H1 (cell line): ENCODE measurements at regions not wholly inside any gene's neighbourhood (a gene's known extent, or its start where the extent isn't known, plus 50 kb on each side); places are given as distances from the start of the nearest gene placed in this dataset.

Source experiments
- CTCF ChIA-PET: fragments of 300-600 bp; sonication (Branson Sonifier 250); formaldehyde crosslinking; loops from one replicate; lab custom pipeline; 2021; ENCODE audit not compliant: partially characterized antibody; lab: Charles Lee
- POLR2A ChIA-PET: fragments of 300-600 bp; sonication (Branson Sonifier 250); formaldehyde crosslinking; loops from one replicate; lab custom pipeline; 2021; ENCODE audit warnings: inconsistent platforms; ENCODE audit not compliant: partially characterized antibody; lab: Charles Lee
- DNase-seq, 2 experiments: peaks; one replicate each; pipeline versions ENCODE4 v3.0.0 to v3.0.0-alpha.2; 2010 to 2022; ENCODE audit warnings: low spot score in 2 of 2, low read depth in 1 of 2, mixed read lengths in 1 of 2
- FAIRE-seq: peaks from 2 replicates; lab custom pipeline; 2011; peaks lifted over from hg19 to GRCh38; lab: Jason Lieb, UNC
- H2AFZ ChIP-seq: 2 replicates; pipeline ENCODE4 v1.8.1; 2012; ENCODE audit warnings: low read length, inconsistent platforms
- H2AK5ac ChIP-seq: 2 replicates; pipeline ENCODE4 v1.6.1; 2013; ENCODE audit warnings: low read depth, low read length
- H2BK120ac ChIP-seq: replicated peaks from 2 replicates; pipeline ENCODE3; 2013; ENCODE audit warnings: low read depth, low read length, inconsistent platforms
- H2BK12ac ChIP-seq: 2 replicates; pipeline ENCODE4 v1.6.1; 2013; ENCODE audit warnings: low read depth, low read length
- H2BK15ac ChIP-seq: 2 replicates; pipeline ENCODE4 v1.6.1; 2013; ENCODE audit warnings: low read length
- H2BK20ac ChIP-seq: 2 replicates; pipeline ENCODE4 v1.6.1; 2013; ENCODE audit warnings: low read length
- H2BK5ac ChIP-seq: 2 replicates; pipeline ENCODE4 v1.6.1; 2013; ENCODE audit warnings: low read depth, low read length
- H3K14ac ChIP-seq: 2 replicates; pipeline ENCODE4 v1.6.1; 2013; ENCODE audit warnings: inconsistent platforms; ENCODE audit not compliant: insufficient read length
- H3K18ac ChIP-seq: 2 replicates; pipeline ENCODE4 v1.6.1; 2013; ENCODE audit warnings: low read length; ENCODE audit errors: extremely low read depth
- H3K23ac ChIP-seq: 2 replicates; pipeline ENCODE4 v1.6.1; 2013; ENCODE audit warnings: inconsistent platforms; ENCODE audit not compliant: insufficient read length
- H3K23me2 ChIP-seq: 2 replicates; pipeline ENCODE4 v1.6.1; 2013; ENCODE audit warnings: low read depth, low read length
- H3K27ac ChIP-seq: 2 replicates; pipeline ENCODE4 v1.6.1; 2011; ENCODE audit warnings: low read depth, low read length, inconsistent platforms
- H3K27me3 ChIP-seq, 4 experiments: replicated peaks in 1 of 4; 1 replicate in 1 of 4; 2 replicates in 3 of 4; pipeline versions ENCODE4 v1.6.1 to v1.8.1; 2011 to 2013; ENCODE audit warnings: low read length in 3 of 4, mild to moderate bottlenecking in 3 of 4, inconsistent platforms in 2 of 4, mixed read lengths in 2 of 4, moderate library complexity in 1 of 4; ENCODE audit not compliant: control insufficient read depth in 3 of 4, insufficient read depth in 3 of 4; ENCODE audit errors: extremely low read depth in 1 of 4
- H3K36me3 ChIP-seq, 4 experiments: 2 replicates each; pipeline versions ENCODE4 v1.6.1 to v1.8.1; 2011 to 2013; ENCODE audit warnings: mild to moderate bottlenecking in 4 of 4, low read length in 3 of 4, moderate library complexity in 2 of 4, control low read depth in 1 of 4, inconsistent platforms in 1 of 4; ENCODE audit not compliant: insufficient read depth in 4 of 4, control insufficient read depth in 2 of 4
- H3K4ac ChIP-seq: replicated peaks from 2 replicates; pipeline ENCODE3; 2013; ENCODE audit warnings: low read length, low read depth, mixed read lengths, inconsistent platforms; ENCODE audit not compliant: insufficient read length
- H3K4me1 ChIP-seq, 4 experiments: replicated peaks in 1 of 4; 1 replicate in 1 of 4; 2 replicates in 3 of 4; pipeline versions ENCODE4 v1.6.1 to v1.8.1; 2011 to 2013; ENCODE audit warnings: low read length in 3 of 4, inconsistent platforms in 2 of 4, mixed read lengths in 1 of 4; ENCODE audit not compliant: insufficient read depth in 4 of 4, control insufficient read depth in 3 of 4
- H3K4me2 ChIP-seq, 2 experiments: 2 replicates each; pipeline versions ENCODE4 v1.6.1 to v1.8.1; 2011 to 2013; ENCODE audit warnings: low read depth in 2 of 2, low read length in 2 of 2, control low read depth in 1 of 2, inconsistent platforms in 1 of 2, mild to moderate bottlenecking in 1 of 2; ENCODE audit not compliant: insufficient read depth in 1 of 2
- H3K4me3 ChIP-seq, 4 experiments: fragments of 200-600, 300-600 bp in 1 of 4; sonication (generic), shearing (Covaris generic), sonication (Bioruptor Twin) in 1 of 4; 2 replicates each; pipeline versions ENCODE4 v1.5.1 to v1.8.1; 2011 to 2016; ENCODE audit warnings: low read length in 4 of 4, low read depth in 3 of 4, control low read depth in 2 of 4, inconsistent platforms in 2 of 4, mild to moderate bottlenecking in 2 of 4, mixed read lengths in 1 of 4, moderate library complexity in 1 of 4; ENCODE audit not compliant: insufficient read depth in 2 of 4; ENCODE audit errors: extremely low read depth in 1 of 4
- H3K56ac ChIP-seq: replicated peaks from 2 replicates; pipeline ENCODE3; 2013; ENCODE audit warnings: low read depth, mild to moderate bottlenecking, mixed read lengths, low read length, inconsistent platforms; ENCODE audit not compliant: insufficient read length
- H3K79me1 ChIP-seq: 2 replicates; pipeline ENCODE4 v1.6.1; 2013; ENCODE audit warnings: low read depth, low read length, control low read depth
- H3K79me2 ChIP-seq, 2 experiments: 2 replicates each; pipeline versions ENCODE4 v1.6.1 to v1.8.1; 2012 to 2013; ENCODE audit warnings: low read length in 2 of 2, mild to moderate bottlenecking in 2 of 2, inconsistent platforms in 1 of 2; ENCODE audit not compliant: insufficient read depth in 2 of 2, control insufficient read depth in 1 of 2
- H3K9ac ChIP-seq, 4 experiments: replicated peaks in 1 of 4; 1 replicate in 1 of 4; 2 replicates in 3 of 4; pipeline versions ENCODE4 v1.6.1 to v1.8.1; 2011 to 2013; ENCODE audit warnings: low read depth in 3 of 4, low read length in 3 of 4, control low read depth in 2 of 4, mild to moderate bottlenecking in 2 of 4, moderate library complexity in 2 of 4, inconsistent platforms in 1 of 4; ENCODE audit errors: extremely low read depth in 1 of 4
- H3K9me3 ChIP-seq, 2 experiments: 2 replicates each; pipeline versions ENCODE4 v1.6.1 to v1.8.1; 2012 to 2013; ENCODE audit warnings: mild to moderate bottlenecking in 2 of 2, moderate library complexity in 2 of 2, control low read depth in 1 of 2, inconsistent platforms in 1 of 2, low read depth in 1 of 2, low read length in 1 of 2, mixed read lengths in 1 of 2; ENCODE audit not compliant: insufficient read depth in 2 of 2
- H4K20me1 ChIP-seq, 2 experiments: replicated peaks in 1 of 2; 2 replicates each; pipeline versions ENCODE3 to v1.8.1; 2011 to 2013; ENCODE audit warnings: inconsistent platforms in 2 of 2, low read length in 2 of 2, mild to moderate bottlenecking in 1 of 2; ENCODE audit not compliant: insufficient read depth in 2 of 2, control insufficient read depth in 1 of 2
- H4K5ac ChIP-seq: 2 replicates; pipeline ENCODE4 v1.6.1; 2013; ENCODE audit warnings: low read length, low read depth, mixed read lengths, inconsistent platforms; ENCODE audit not compliant: insufficient read length
- H4K8ac ChIP-seq: 2 replicates; pipeline ENCODE4 v1.8.0; 2013; ENCODE audit warnings: mild to moderate bottlenecking, moderate library complexity, low read length, inconsistent platforms; ENCODE audit not compliant: insufficient read depth; ENCODE audit errors: extremely low read depth
- H4K91ac ChIP-seq: replicated peaks from 2 replicates; pipeline ENCODE3; 2013; ENCODE audit warnings: low read length, mixed read lengths, inconsistent platforms; ENCODE audit not compliant: insufficient read length
- E2F6 ChIP-seq: IDR thresholded peaks from 2 replicates; pipeline ENCODE4 v1.6.1; 2012; ENCODE audit warnings: inconsistent platforms
- HDAC2 ChIP-seq, 2 experiments: fragments of 300-600 bp in 1 of 2; sonication (generic) in 1 of 2; IDR thresholded peaks; 2 replicates each; pipeline ENCODE4 v1.6.1; 2011 to 2012; ENCODE audit warnings: low read depth in 2 of 2, low read length in 2 of 2, mild to moderate bottlenecking in 2 of 2, moderate library complexity in 2 of 2, borderline replicate concordance in 1 of 2, inconsistent platforms in 1 of 2
- PHF8 ChIP-seq: fragments of 200-600 bp; sonication (generic); conservative IDR thresholded peaks from 2 replicates; pipeline ENCODE4 v1.7.1; 2012; ENCODE audit warnings: low read depth, mild to moderate bottlenecking, inconsistent platforms, low read length, moderate library complexity
- POLR2A ChIP-seq, 2 experiments: IDR thresholded peaks; 1 replicate in 1 of 2; 2 replicates in 1 of 2; pipeline ENCODE4 v1.6.1; 2011; ENCODE audit warnings: low read depth in 2 of 2, low read length in 2 of 2, mild to moderate bottlenecking in 2 of 2; ENCODE audit errors: control extremely low read depth in 1 of 2
- SP2 ChIP-seq: IDR thresholded peaks from 2 replicates; pipeline ENCODE4 v1.6.1; 2012; ENCODE audit warnings: mild to moderate bottlenecking, low read length, inconsistent platforms
- TBP ChIP-seq: IDR thresholded peaks from 2 replicates; pipeline ENCODE4 v1.6.1; 2011; ENCODE audit warnings: low read depth, low read length, improper control_type of control experiment
- WGBS, 2 experiments: shearing (Covaris generic) in 1 of 2; methylation state at CpG; one replicate each; pipeline versions ENCODE4 v1.1.6 to v1.1.7; 2013 to 2015; ENCODE audit warnings: low lambda C conversion rate in 2 of 2, mixed read lengths in 2 of 2, inconsistent platforms in 1 of 2, low coverage in 1 of 2, missing lambda C conversion rate in 1 of 2; ENCODE audit not compliant: insufficient replicate concordance in 2 of 2, insufficient coverage in 1 of 2, insufficient read length in 1 of 2; ENCODE audit errors: extremely low coverage in 1 of 2, missing lambda C conversion rate in 1 of 2; 5-methylcytosine and 5-hydroxymethylcytosine counted together

GRCh38 chr10:124150807-124151417, 57.5 kb upstream of the CHST15 start:
- Histone ChIP-seq H4K5ac (no peak overlapping the region), H2AFZ (no peak overlapping the region), H4K91ac (peak overlapping the region; percentile 52), H4K8ac (no peak overlapping the region), H3K14ac (no peak overlapping the region), H3K4me1 (peaks cover 0 to 7% (median 3%) of the 10 kb centered on the region in 4 experiments; a peak in 3 of 7 replicates), H3K4me2 (no peak overlapping the region), H3K27ac (no peak overlapping the region), H2BK20ac (no peak overlapping the region), H3K27me3 (no peaks in the 10 kb centered on the region), H4K20me1 (peaks cover 0 to 4% of the 10 kb centered on the region in 2 experiments), H3K79me1 (no peaks in the 10 kb centered on the region), H3K9me3 (no peaks in the 10 kb centered on the region; a peak in 2 of 4 replicates), H3K36me3 (no peaks in the 10 kb centered on the region), H3K79me2 (no peaks in the 10 kb centered on the region), H3K56ac (no peak overlapping the region), H2AK5ac (no peak overlapping the region), H3K23ac (no peak overlapping the region), H2BK12ac (peak overlapping the region; percentile 14; the same call in 1 of the 2 replicates), H2BK5ac (no peak overlapping the region), H3K23me2 (peaks cover 10% of the 10 kb centered on the region; the same call in 1 of the 2 replicates), H2BK120ac (no peak overlapping the region), H3K4me3 (no peak overlapping the region), H3K18ac (peak overlapping the region; percentile 54; the same call in 1 of the 2 replicates), H3K9ac (no peak overlapping the region), H2BK15ac (peak overlapping the region; percentile 93), H3K4ac (no peak overlapping the region)
- DNase-seq (no peak), FAIRE-seq (no peak)
- POLR2A ChIA-PET = no interaction called here
- 89% methylated on average over 13 of the region's 13 CpGs; no CpG with 5 or more reads in 1 of the 2 experiments for WGBS, 2 experiments
- TF ChIP-seq TBP (no peak), E2F6 (peak; percentile 44; the same call in 1 of the 2 replicates), SP2 (no peak), PHF8 (no peak), POLR2A (IDR thresholded peaks at IDR 0.05; ENCODE audit: control extremely low read depth in 1 of 2, low read depth in 2 of 2, low read length in 2 of 2) (no peak), HDAC2 (IDR thresholded peaks at IDR 0.05; ENCODE audit: borderline replicate concordance in 1 of 2, low read depth in 2 of 2, low read length in 2 of 2) (no peak)
- CTCF ChIA-PET = interaction anchor here (0.6 to 2.2 kb wide), 7 partner anchors 15 to 276 kb away, joined by 3 to 5 read pairs (median 3); no protein-coding TSS in a partner anchor
